SK-N-MC (cell line): ENCODE measurements at regions not wholly inside any gene's neighbourhood (a gene's known extent, or its start where the extent isn't known, plus 50 kb on each side); places are given as distances from the start of the nearest gene placed in this dataset.
"Not testable (repeated sequence)": the region's sequence is repeated elsewhere in the genome, so short reads cannot be mapped to it uniquely, and the experiment has no call there.

Source experiments
- DNase-seq: peaks from one replicate; pipeline ENCODE4 v3.0.0-alpha.2; 2011; ENCODE audit warnings: low read depth, low spot score
- H3K27ac ChIP-seq: fragments of 200-600 bp; sonication (generic); 2 replicates; pipeline ENCODE4 v1.5.1; 2016; ENCODE audit warnings: mixed run types
- H3K36me3 ChIP-seq: fragments of 200-600 bp; sonication (generic); 2 replicates; pipeline ENCODE4 v1.6.1; 2017; ENCODE audit warnings: antibody characterized with exemption, low read length, mixed read lengths; ENCODE audit not compliant: insufficient read depth
- H3K4me3 ChIP-seq: fragments of 200-600 bp; sonication (generic); 2 replicates; pipeline ENCODE4 v1.5.1; 2016
- H3K9ac ChIP-seq: fragments of 200-600 bp; sonication (generic); 2 replicates; pipeline ENCODE4 v1.8.0; 2017; ENCODE audit warnings: mixed run types, mixed read lengths; ENCODE audit not compliant: insufficient read length
- H3K9me3 ChIP-seq: fragments of 200-600 bp; sonication (generic); 2 replicates; pipeline ENCODE4 v1.6.1; 2017; ENCODE audit warnings: low read depth, mild to moderate bottlenecking, antibody characterized with exemption, low read length, moderate library complexity, mixed read lengths
- EZH2 ChIP-seq: fragments of 200-600 bp; sonication (generic); IDR thresholded peaks from one replicate; pipeline ENCODE4 v1.6.1; 2017; ENCODE audit warnings: antibody characterized with exemption
- FOXP2 ChIP-seq: optimal IDR thresholded peaks from 2 replicates; pipeline ENCODE3; 2011; ENCODE audit warnings: mild to moderate bottlenecking, moderate library complexity; ENCODE audit not compliant: insufficient read depth; ENCODE audit errors: extremely low read length, control extremely low read depth
- POLR2AphosphoS5 ChIP-seq: IDR thresholded peaks from 2 replicates; pipeline ENCODE4 v1.6.1; 2012; ENCODE audit warnings: mild to moderate bottlenecking, low read depth, low read length, borderline replicate concordance

DNA sequence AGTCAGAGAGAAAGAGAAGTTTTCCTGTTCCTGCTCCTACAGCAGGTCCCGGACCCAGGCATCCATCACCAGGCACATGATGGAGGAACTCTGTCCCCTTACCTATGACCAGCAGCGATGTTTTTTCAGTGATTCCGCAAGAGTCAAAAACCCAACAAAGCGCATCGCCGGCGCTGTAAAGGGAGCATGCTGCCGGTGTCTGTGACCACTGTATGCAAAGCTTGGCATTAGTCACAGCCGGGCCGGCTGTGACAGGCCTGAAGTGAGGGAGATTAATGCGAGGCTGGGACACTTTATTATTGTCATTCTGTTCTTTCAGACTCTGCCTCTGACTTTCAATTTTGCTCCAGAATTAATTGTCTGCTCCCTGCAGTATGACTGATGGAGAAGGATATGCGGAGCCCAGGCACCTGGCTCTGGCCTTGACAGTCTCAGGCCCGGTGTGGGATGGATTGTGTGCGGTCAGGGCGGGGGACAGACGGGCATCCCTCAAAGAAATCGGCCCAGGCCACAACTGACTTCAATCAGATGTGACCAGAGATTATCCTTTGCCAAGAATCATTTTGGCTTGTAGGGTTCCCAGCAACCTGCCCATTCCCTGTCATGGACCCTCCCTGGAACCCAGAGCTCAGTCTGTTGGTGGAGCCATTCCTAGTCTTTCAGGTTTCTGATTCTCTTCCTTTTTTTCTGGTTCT, 462.0 kb upstream of the ZNF507 start:
- no peak overlapping the region for H3K27ac ChIP-seq
- H3K9ac ChIP-seq, result no peak overlapping the region
- TF ChIP-seq EZH2, result no peak
- no peak for TF ChIP-seq POLR2AphosphoS5
- TF ChIP-seq FOXP2, result no peak
- H3K36me3 ChIP-seq, result no peaks in the 10 kb centered on the region
- H3K4me3 ChIP-seq, result no peak overlapping the region
- no peaks in the 10 kb centered on the region for H3K9me3 ChIP-seq
- no peak for DNase-seq

DNA sequence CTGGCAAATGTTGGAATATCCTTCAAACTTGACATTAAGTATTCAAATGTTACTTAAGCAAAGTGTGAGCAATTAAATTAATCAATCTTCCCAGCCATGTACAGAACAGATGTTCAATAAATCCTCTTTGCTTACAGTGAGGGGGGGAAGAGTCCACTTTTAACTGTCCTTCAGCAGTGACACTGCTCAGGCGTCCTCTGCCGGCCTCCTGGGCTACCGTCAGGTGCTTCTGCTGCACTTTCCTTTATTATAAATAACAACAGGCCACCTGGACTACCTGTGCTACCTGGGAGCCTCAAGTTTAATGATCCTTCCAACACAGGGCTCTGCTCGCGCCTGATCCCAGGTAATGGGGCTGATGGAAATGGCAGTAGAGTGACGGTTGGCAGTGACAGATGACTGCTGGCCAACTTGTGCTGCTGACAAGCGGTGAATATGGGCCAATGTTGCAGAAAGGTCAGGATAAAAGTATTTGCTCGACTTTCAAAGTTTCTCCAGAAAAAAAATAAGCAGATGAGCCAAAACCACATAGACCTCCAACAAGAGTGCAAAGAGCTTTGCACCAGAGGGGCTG, 460.0 kb upstream of the ZNF507 start:
- no peak overlapping the region for H3K9ac ChIP-seq
- no peak overlapping the region for H3K4me3 ChIP-seq
- DNase-seq, result no peak
- TF ChIP-seq POLR2AphosphoS5 (no peak), EZH2 (no peak), FOXP2 (no peak)
- no peaks in the 10 kb centered on the region for H3K9me3 ChIP-seq
- H3K36me3 ChIP-seq, result no peaks in the 10 kb centered on the region
- no peak overlapping the region for H3K27ac ChIP-seq

DNA sequence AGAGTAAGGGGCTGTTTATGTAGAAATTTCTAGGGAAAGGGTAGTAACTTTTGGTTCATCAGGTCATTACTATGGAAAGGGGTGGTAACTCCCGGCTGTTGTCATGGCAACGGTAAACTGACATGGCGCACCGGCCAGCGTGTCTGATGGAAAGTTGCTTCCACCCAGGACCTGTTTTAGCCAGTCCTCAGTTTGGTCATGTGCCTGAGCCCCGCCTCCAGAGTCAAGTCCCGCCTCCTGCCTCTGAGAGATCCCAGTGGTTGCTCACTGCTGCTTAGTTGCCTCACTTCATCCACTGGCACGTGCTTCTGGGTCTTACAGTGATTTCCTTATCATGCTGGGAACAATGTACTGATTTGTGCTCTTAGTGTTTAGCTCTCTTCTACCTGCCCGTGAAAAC, 455.2 kb upstream of the ZNF507 start:
- Histone ChIP-seq H3K36me3 (no peaks in the 10 kb centered on the region), H3K9ac (no peak overlapping the region), H3K4me3 (no peak overlapping the region), H3K27ac (no peak overlapping the region), H3K9me3 (no peaks in the 10 kb centered on the region)
- TF ChIP-seq POLR2AphosphoS5 (no peak), EZH2 (no peak), FOXP2 (no peak)
- no peak for DNase-seq

DNA sequence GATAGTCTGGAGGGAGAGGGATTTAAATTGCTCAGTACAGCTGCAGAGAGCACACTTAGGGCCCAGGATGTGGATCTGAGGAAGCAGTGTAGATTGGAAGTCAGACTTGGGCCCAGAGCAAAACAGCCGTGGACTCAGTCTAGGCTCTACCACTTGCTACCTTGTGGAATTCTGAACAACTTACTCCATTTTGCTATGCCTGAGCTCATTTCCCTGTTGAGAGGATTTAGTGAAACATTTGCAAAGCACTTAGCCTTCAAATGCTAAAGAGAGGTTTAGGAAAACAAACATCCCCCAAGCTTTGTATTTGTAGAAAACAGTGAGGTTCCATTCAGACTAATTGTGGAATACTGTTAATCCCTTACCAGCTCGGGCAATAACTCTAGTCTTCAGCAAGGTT, 453.4 kb upstream of the ZNF507 start:
- Histone ChIP-seq H3K4me3 (no peak overlapping the region), H3K9me3 (no peaks in the 10 kb centered on the region), H3K27ac (no peak overlapping the region), H3K9ac (no peak overlapping the region), H3K36me3 (no peaks in the 10 kb centered on the region)
- no peak for DNase-seq
- TF ChIP-seq EZH2 (no peak), FOXP2 (no peak), POLR2AphosphoS5 (no peak)

DNA sequence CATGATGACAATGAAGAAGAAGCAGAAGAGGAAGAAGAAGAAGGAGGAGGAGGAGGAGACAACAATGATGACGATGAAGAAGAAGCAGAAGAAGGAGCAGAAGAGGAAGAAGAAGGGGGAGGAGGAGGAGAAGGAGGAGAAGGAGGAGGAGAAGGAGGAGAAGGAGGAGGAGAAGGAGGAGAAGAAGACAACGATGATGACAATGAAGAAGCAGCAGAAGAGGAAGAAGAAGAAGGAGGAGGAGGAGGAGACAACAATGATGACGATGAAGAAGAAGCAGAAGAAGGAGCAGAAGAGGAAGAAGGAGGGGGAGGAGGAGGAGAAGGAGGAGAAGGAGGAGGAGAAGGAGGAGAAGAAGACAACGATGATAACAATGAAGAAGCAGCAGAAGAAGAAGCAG, 451.9 kb upstream of the ZNF507 start:
- not testable (repeated sequence) for H3K4me3 ChIP-seq, H3K36me3 ChIP-seq, H3K27ac ChIP-seq, DNase-seq, H3K9ac ChIP-seq, H3K9me3 ChIP-seq

DNA sequence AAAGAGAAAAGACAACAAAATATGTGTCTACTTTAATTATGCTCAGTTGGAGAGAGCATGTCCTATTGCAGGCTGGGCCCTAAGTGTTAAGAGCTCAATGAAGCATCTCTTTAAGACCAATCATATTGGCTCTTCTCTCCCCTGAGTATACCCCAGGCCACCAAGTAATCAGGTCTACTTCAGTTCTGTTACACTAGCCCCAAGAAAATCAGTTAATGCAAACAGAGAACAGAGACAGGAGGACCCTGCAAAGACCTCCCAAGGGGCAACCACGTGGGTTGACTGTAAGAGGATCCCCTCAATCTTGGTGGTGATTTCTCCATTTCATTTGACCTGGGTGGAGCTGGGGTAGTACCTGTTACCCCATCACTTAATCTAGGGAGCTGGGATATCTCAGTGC, 451.0 kb upstream of the ZNF507 start:
- no peak overlapping the region for H3K27ac ChIP-seq
- no peak overlapping the region for H3K9ac ChIP-seq
- H3K4me3 ChIP-seq, result no peak overlapping the region
- no peaks in the 10 kb centered on the region for H3K9me3 ChIP-seq
- no peaks in the 10 kb centered on the region for H3K36me3 ChIP-seq
- TF ChIP-seq EZH2 (no peak), FOXP2 (no peak), POLR2AphosphoS5 (no peak)
- no peak for DNase-seq

DNA sequence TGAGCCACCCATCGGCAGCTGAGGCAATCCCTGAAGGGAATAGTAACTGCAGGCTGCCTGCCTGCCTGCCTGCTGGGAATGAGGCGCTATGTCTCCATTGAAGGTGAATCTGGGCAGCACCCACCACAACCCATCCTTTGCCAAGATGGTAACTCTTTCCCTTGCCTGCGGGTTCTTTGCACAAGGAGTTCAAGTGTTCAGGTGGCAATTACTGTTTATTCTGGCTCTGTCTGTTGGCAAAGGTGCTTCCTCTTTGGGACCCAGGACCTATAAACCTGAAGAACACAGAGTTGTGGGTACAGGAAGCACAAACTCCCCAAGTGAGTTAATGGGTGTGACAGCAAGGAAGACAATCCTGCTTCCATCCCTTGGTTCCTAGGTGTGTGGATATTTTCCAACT, 448.1 kb upstream of the ZNF507 start:
- Histone ChIP-seq H3K27ac (no peak overlapping the region), H3K36me3 (no peaks in the 10 kb centered on the region), H3K4me3 (no peak overlapping the region), H3K9me3 (no peaks in the 10 kb centered on the region), H3K9ac (no peak overlapping the region)
- DNase-seq, result no peak
- TF ChIP-seq EZH2 (no peak), POLR2AphosphoS5 (no peak), FOXP2 (no peak)

DNA sequence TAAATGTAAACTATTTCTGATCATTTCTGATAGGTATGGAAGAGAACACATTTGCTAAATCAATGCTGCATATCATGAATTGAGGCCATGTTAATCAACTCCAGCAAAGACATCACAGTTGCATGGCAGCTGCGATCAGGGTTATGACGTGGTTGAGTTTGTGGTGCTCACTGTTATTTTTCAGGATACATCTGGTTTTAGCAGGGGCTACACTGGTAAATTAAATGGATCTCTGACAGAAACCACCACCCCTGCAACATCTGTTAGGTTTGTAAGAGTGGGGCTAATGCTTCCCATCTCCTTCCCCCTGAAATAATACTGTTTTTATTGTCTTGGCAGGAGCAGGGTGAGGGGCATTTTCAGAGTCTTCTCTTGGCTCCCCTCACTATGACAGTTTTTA, 444.4 kb upstream of the ZNF507 start:
- TF ChIP-seq POLR2AphosphoS5 (no peak), EZH2 (no peak), FOXP2 (no peak)
- H3K27ac ChIP-seq, result no peak overlapping the region
- no peaks in the 10 kb centered on the region for H3K36me3 ChIP-seq
- H3K9ac ChIP-seq, result no peak overlapping the region
- DNase-seq, result no peak
- no peaks in the 10 kb centered on the region for H3K9me3 ChIP-seq
- H3K4me3 ChIP-seq, result no peak overlapping the region

DNA sequence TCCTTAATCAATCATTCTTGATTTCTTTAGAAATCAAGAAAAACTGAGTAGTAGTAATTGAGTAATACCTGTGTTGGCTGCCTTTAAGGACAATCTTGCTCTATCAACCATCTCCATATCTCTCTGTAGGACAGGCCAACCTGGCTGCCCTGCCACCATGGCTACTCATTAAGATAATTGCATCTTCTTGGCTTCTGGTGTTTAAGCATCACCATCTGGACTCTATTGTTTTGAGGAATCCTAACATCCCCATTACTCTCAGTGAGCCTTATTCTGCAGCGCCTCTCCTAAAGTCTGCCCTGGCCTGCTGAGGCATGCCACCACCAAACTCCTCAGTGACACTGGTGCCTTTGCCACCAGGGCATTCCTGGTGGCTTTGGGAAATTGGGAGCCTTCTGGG, 442.6 kb upstream of the ZNF507 start:
- TF ChIP-seq POLR2AphosphoS5 (no peak), EZH2 (no peak), FOXP2 (no peak)
- no peak overlapping the region for H3K9ac ChIP-seq
- no peaks in the 10 kb centered on the region for H3K36me3 ChIP-seq
- no peaks in the 10 kb centered on the region for H3K9me3 ChIP-seq
- H3K4me3 ChIP-seq, result no peak overlapping the region
- no peak overlapping the region for H3K27ac ChIP-seq
- no peak for DNase-seq
